CD4-positive, alpha-beta T cell (primary cell): ENCODE measurements at regions not wholly inside any gene's neighbourhood (a gene's known extent, or its start where the extent isn't known, plus 50 kb on each side); places are given as distances from the start of the nearest gene placed in this dataset.

Experiments used
- ATAC-seq: fragments of 200-7000 bp; cut with Tn5 transposase; one replicate; pipeline ENCODE4 v1.10.0; 2022; ENCODE audit warnings: mild to moderate bottlenecking; ENCODE audit not compliant: poor library complexity
- CTCF ChIA-PET: fragments of 350-600 bp; sonication (Branson Sonifier 250); formaldehyde crosslinking; loops from one replicate; lab custom pipeline; 2021; ENCODE audit warnings: antibody characterized with exemption, inconsistent platforms; lab: Charles Lee
- POLR2A ChIA-PET: fragments of 350-600 bp; sonication (Branson Sonifier 250); formaldehyde crosslinking; loops from one replicate; lab custom pipeline; 2021; ENCODE audit warnings: antibody characterized with exemption, inconsistent platforms; lab: Charles Lee
- DNase-seq, 14 experiments: peaks; one replicate each; pipeline ENCODE4 v3.0.0-alpha.2; 2013 to 2020; ENCODE audit warnings: mixed read lengths in 2 of 14
- H3K27ac ChIP-seq, 2 donors: one replicate each; pipeline versions ENCODE4 v1.5.1 to v1.7.0; 2013; ENCODE audit warnings: low read length in 2 of 2, low read depth in 1 of 2, mild to moderate bottlenecking in 1 of 2
- H3K27me3 ChIP-seq, 2 experiments: 1 replicate in 1 of 2; 2 replicates in 1 of 2; pipeline versions ENCODE4 v1.6.1 to v1.7.0; 2013; ENCODE audit warnings: low read length in 2 of 2, control low read depth in 1 of 2, mild to moderate bottlenecking in 1 of 2, moderate library complexity in 1 of 2; ENCODE audit not compliant: insufficient read depth in 2 of 2, control insufficient read depth in 1 of 2
- H3K36me3 ChIP-seq: one replicate; pipeline ENCODE4 v1.6.1; 2013; ENCODE audit warnings: low read length, control low read depth; ENCODE audit not compliant: insufficient read depth
- H3K4me1 ChIP-seq: one replicate; pipeline ENCODE4 v1.6.1; 2013; ENCODE audit warnings: low read length, control low read depth; ENCODE audit not compliant: insufficient read depth
- H3K4me3 ChIP-seq: one replicate; pipeline ENCODE4 v1.5.1; 2013; ENCODE audit warnings: mild to moderate bottlenecking, low read length, moderate library complexity
- H3K9me3 ChIP-seq, 2 experiments: 1 replicate in 1 of 2; 2 replicates in 1 of 2; pipeline versions ENCODE4 v1.6.1 to v1.7.0; 2013; ENCODE audit warnings: low read length in 2 of 2, mild to moderate bottlenecking in 2 of 2, control low read depth in 1 of 2, moderate library complexity in 1 of 2; ENCODE audit not compliant: control insufficient read depth in 1 of 2, insufficient read depth in 1 of 2
- H3K27ac Mint-ChIP-seq: one replicate; pipeline ENCODE4 v1.8.0; 2020; ENCODE audit warnings: mixed read lengths
- H3K27me3 Mint-ChIP-seq: one replicate; pipeline ENCODE4 v1.8.0; 2021; ENCODE audit warnings: mixed read lengths
- H3K36me3 Mint-ChIP-seq: one replicate; pipeline ENCODE4 v1.8.0; 2021; ENCODE audit warnings: low read depth, mixed read lengths
- H3K4me1 Mint-ChIP-seq: one replicate; pipeline ENCODE4 v1.8.0; 2021; ENCODE audit warnings: low read depth, mixed read lengths
- H3K4me3 Mint-ChIP-seq: one replicate; pipeline ENCODE4 v1.8.0; 2020; ENCODE audit warnings: mild to moderate bottlenecking, mixed read lengths
- H3K9me3 Mint-ChIP-seq: one replicate; pipeline ENCODE4 v1.8.0; 2020; ENCODE audit warnings: mixed read lengths
- CTCF ChIP-seq: fragments of 200-600 bp; IDR thresholded peaks from one replicate; pipeline ENCODE4 v1.8.0; 2022; ENCODE audit warnings: antibody characterized with exemption, mild to moderate bottlenecking
- intact Hi-C, 2 experiments: fragments of 100-400 bp; cut with DNase I in 1 of 2; cut with micrococcal nuclease in 1 of 2; formaldehyde crosslinking; loops; one replicate each; pipeline versions ENCODE4 v1.15.1 to v1.9.0; 2023 to 2025; cut with DNase I, micrococcal nuclease

DNA sequence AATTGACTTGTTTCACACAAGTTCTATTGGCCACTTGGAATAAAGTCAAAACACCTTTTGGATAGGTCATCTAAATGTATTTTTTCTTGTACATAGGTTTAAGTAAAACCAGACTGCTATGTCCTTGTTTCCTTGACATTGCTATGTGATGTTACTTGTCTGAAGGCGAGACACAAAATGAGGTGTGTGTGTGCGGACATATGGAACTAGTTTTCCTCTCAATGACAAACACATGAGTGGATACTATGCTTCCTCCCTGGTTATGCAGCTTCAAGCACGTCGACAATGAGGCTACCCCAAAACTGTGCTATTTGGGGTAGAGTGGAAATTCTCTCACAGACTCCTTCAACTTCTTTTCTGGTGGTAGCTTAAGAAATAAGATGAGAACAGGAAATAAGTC is 276.8 kb downstream of the GAS1 start:
- no peak for TF ChIP-seq CTCF
- ATAC-seq, result no peak
- POLR2A ChIA-PET, result no interaction called here

DNA sequence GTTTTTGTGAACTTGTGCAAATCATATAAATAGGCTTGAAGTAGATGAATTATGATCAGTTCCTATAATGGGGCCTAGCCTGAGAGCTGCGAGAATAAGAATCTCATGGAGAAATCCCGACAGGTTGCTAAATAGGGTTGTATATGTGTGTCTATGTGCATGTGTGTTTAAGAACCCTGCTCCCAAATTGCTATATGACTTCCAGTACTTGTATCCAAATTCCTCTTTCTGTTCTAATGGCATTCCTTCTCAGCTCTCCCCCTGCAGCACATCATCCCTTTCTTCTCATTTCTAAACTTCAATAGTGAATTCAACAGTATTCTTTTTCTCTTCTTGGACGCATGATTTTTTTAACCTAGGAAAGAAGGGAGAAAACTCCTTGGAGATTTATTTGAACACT is 277.2 kb downstream of the GAS1 start:
- Histone ChIP-seq H3K9me3 (no peaks in the 10 kb centered on the region), H3K4me3 (no peak overlapping the region), H3K27me3 (no peaks in the 10 kb centered on the region), H3K36me3 (no peaks in the 10 kb centered on the region), H3K4me1 (no peaks in the 10 kb centered on the region), H3K27ac (no peak overlapping the region)
- intact Hi-C loops, result no loop called here
- POLR2A ChIA-PET, result no interaction called here
- ATAC-seq (no peak), DNase-seq (no peak)
- peaks cover 17% of the 10 kb centered on the region for H3K27me3 Mint-ChIP-seq
- CTCF ChIA-PET, result no interaction called here
- peaks cover 3% of the 10 kb centered on the region for H3K9me3 Mint-ChIP-seq
- no peak overlapping the region for H3K4me3 Mint-ChIP-seq
- no peak for TF ChIP-seq CTCF
- H3K36me3 Mint-ChIP-seq, result no peaks in the 10 kb centered on the region
- H3K27ac Mint-ChIP-seq, result no peak overlapping the region
- H3K4me1 Mint-ChIP-seq, result no peaks in the 10 kb centered on the region

More for the DNA sequence above, 276.8 kb downstream of the GAS1 start:
- no peaks in the 10 kb centered on the region for H3K36me3 ChIP-seq
- CTCF ChIA-PET, result no interaction called here
- H3K27ac ChIP-seq, result no peak overlapping the region
- Mint-ChIP-seq H3K27me3 (peaks cover 13% of the 10 kb centered on the region), H3K4me1 (no peaks in the 10 kb centered on the region), H3K4me3 (no peak overlapping the region), H3K36me3 (no peaks in the 10 kb centered on the region), H3K9me3 (peaks cover 3% of the 10 kb centered on the region), H3K27ac (no peak overlapping the region)
- no peaks in the 10 kb centered on the region for H3K27me3 ChIP-seq
- H3K9me3 ChIP-seq, result no peaks in the 10 kb centered on the region
- no peak for DNase-seq
- no peaks in the 10 kb centered on the region for H3K4me1 ChIP-seq
- H3K4me3 ChIP-seq, result no peak overlapping the region
- intact Hi-C loops, result no loop called here

GRCh38 chr9:86669422-86669821 is 277.9 kb downstream of the GAS1 start:
- intact Hi-C loops, result no loop called here
- Mint-ChIP-seq H3K9me3 (peaks cover 3% of the 10 kb centered on the region), H3K4me1 (no peaks in the 10 kb centered on the region), H3K27me3 (peaks cover 21% of the 10 kb centered on the region), H3K27ac (no peak overlapping the region), H3K36me3 (no peaks in the 10 kb centered on the region), H3K4me3 (no peak overlapping the region)
- TF ChIP-seq CTCF, result no peak
- H3K36me3 ChIP-seq, result no peaks in the 10 kb centered on the region
- CTCF ChIA-PET, result no interaction called here
- no peaks in the 10 kb centered on the region for H3K4me1 ChIP-seq
- peaks cover 0 to 3% of the 10 kb centered on the region in 2 experiments for H3K27me3 ChIP-seq
- no peak for ATAC-seq
- DNase-seq, result no peak
- POLR2A ChIA-PET, result no interaction called here
- H3K4me3 ChIP-seq, result no peak overlapping the region
- H3K27ac ChIP-seq, result no peak overlapping the region
- no peaks in the 10 kb centered on the region for H3K9me3 ChIP-seq
